22Rv1 (cell line): ENCODE measurements at regions not wholly inside any gene's neighbourhood (a gene's known extent, or its start where the extent isn't known, plus 50 kb on each side); places are given as distances from the start of the nearest gene placed in this dataset.

ENCODE experiments used
- H3K27ac ChIP-seq: fragments of 450-650 bp; 2 replicates; pipeline ENCODE4 v1.5.1; 2017
- ZFX ChIP-seq: fragments of 450-650 bp; IDR thresholded peaks from 2 replicates; pipeline ENCODE4 v1.6.1; 2017; ENCODE audit warnings: antibody characterized with exemption, borderline replicate concordance
- TF ChIP-seq, protein P1 (sequence below): fragments of 450-650 bp; IDR thresholded peaks from 2 replicates; pipeline ENCODE4 v1.5.1; 2017; ENCODE audit warnings: mild to moderate bottlenecking

DNA sequence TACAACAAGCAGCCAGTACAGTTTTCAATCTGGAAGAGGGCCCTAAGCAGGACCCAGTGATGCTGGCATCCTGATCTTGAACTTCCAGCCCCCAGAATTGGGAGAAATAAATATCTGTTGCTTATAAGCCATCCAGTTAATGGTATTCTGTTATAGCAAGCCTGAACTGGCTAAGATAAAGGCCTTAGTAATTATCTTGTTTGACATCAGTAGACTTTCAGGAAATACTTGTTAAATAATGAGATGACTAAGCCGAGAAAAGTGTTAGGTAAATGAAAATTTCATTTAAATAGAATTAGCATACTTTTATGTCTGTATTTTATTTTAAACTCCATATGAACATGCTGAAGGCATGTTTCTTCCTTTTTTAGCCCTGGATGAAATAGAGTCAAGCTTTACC lies 188.2 kb downstream of the OLFM4 start:
- H3K27ac ChIP-seq, result no peak overlapping the region
- TF ChIP-seq ZFX, result no peak
- TF ChIP-seq, protein P1, sequence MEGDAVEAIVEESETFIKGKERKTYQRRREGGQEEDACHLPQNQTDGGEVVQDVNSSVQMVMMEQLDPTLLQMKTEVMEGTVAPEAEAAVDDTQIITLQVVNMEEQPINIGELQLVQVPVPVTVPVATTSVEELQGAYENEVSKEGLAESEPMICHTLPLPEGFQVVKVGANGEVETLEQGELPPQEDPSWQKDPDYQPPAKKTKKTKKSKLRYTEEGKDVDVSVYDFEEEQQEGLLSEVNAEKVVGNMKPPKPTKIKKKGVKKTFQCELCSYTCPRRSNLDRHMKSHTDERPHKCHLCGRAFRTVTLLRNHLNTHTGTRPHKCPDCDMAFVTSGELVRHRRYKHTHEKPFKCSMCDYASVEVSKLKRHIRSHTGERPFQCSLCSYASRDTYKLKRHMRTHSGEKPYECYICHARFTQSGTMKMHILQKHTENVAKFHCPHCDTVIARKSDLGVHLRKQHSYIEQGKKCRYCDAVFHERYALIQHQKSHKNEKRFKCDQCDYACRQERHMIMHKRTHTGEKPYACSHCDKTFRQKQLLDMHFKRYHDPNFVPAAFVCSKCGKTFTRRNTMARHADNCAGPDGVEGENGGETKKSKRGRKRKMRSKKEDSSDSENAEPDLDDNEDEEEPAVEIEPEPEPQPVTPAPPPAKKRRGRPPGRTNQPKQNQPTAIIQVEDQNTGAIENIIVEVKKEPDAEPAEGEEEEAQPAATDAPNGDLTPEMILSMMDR, result no peak

DNA sequence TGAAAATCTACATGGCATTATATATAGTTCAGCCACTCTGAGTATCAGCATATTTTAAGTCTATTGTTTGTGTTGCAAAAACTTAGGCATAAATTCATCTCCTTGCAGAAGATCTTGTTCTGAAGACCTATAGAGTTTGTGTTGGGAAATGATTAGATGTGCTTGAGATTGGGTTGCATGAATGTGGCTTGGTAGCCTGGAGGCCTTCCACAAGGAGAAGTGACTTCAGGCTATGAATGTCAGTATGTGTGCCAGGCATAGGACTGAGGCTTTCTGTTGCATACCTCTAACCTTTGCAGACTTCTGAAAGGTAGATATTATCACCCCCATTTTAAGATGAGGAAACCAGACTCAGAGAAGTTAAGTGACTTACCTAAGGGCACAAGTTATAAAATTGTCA lies 188.6 kb downstream of the OLFM4 start:
- no peak for TF ChIP-seq ZFX
- TF ChIP-seq, protein P1, result no peak

DNA sequence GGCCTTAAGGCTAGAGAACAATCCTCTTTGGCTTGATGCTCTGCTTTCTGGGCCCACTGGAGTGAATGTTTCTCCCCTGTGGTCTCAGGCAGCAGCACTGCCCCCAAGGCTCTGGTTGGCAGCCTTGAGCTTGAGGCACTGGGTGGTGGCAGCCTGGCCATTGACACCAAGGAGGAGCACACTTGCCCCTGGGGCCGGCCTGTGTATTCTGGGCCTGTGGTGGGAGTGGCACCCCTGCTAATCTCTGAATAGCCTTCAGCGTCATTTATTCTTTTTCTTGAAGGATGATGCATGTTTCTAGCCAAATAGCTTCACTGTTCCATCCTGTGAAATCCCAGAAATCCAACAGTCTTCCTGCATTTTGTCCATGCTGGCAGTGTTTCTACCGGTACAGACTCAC lies 191.4 kb downstream of the OLFM4 start:
- no peak for TF ChIP-seq ZFX
- TF ChIP-seq, protein P1, result no peak
- H3K27ac ChIP-seq, result no peak overlapping the region

More for the DNA sequence above, 188.6 kb downstream of the OLFM4 start:
- no peak overlapping the region for H3K27ac ChIP-seq

DNA sequence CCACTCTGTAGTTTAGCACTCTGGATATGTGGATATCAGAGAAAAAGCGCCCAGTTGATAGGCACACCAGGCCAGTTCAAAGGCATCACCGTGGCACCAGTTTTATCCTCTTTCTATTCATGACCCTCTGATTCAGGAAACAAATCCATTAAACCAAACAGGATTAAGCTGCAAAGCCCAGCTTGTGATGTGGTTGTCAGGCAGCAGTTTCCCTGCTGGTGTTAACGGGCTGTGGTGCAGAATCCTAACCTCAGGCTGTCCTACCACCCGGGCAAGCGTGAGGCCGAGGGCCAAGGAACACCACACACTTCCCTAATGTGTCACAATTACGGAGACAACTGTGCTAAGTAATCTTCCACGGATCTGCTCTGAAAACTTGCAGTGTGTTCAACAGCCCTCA lies 209.1 kb downstream of the OLFM4 start:
- H3K27ac ChIP-seq, result no peak overlapping the region
- TF ChIP-seq, protein P1, result no peak
- TF ChIP-seq ZFX, result no peak

DNA sequence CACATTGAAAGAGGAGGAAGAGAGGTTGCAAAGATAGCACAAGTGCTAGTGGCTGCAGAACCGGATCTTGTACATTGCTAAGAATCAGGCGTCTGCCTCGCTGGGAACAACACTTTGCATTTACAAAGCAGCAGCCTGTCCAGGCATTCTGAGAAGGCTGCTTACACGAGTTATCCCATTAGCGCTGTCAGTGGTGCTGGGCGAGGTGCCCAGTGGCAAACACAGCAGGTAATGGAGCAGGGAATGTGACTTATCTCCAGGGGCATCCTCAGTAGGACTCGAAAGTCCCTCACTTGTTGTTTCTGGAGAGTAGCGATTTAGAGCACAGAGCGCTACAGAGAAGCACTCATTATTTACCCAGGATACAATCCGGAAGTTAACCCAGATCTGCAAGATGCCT lies 209.6 kb downstream of the OLFM4 start:
- H3K27ac ChIP-seq, result no peak overlapping the region
- no peak for TF ChIP-seq ZFX
- TF ChIP-seq, protein P1, result no peak

DNA sequence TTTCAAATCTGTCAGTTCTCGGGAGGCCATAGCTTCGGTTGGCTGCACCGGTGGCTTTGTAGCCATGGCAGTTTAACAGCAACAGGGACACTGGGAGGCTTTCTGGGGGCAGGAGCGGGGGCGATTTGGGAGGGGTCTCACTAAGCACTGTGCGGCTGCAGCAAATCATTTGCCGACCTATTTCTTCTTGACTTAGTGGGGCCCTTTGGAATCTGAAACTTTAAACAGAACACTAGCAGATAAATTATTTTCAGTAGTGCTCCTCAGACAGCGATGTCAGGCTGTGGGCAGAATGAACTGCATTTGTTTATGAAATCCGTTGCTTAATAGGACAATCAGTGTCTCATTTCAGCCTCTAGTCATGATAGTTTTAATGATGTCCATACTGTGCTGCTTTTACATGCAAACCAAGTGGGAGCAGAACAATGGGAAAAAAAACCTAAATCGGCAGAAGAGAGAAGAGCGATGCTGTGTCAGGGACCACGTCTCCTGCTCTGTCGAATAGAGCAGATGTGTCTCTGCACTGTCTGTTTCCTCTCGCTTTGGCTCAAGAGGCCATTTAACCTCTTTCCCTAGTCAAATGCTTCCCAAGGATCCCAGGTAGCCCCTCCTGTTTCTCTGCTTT lies 211.9 kb downstream of the OLFM4 start:
- no peak for TF ChIP-seq ZFX
- TF ChIP-seq, protein P1, result no peak
- H3K27ac ChIP-seq, result no peak overlapping the region

DNA sequence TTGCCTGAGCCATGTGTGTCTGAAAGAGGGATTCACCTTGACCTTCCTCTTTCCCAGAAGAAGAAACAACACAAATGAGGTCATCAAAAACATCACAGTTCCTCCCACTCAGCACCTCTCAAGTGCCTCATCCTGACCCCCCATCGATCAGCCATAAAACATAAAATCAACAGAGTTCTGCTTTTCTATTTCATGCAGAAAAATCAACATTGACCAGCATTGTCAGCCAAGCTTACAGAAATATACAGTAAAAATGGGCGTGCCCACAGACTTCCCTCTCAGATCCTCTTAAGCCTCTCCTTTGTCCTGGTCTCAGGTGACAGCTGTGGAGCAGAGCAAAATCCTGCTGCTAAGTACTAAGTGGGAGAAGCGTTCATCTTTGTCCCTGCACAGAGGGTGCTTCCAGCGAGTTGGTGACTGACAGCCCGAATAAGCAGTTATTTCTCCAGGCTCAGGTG lies 213.3 kb downstream of the OLFM4 start:
- H3K27ac ChIP-seq, result no peak overlapping the region

More for the DNA sequence above, 213.3 kb downstream of the OLFM4 start:
- TF ChIP-seq ZFX, result no peak
- TF ChIP-seq, protein P1, result no peak
